HL-60 (cell line): ENCODE measurements at regions not wholly inside any gene's neighbourhood (a gene's known extent, or its start where the extent isn't known, plus 50 kb on each side); places are given as distances from the start of the nearest gene placed in this dataset.

ENCODE experiments used
- DNase-seq, 2 experiments: peaks; one replicate each; pipeline ENCODE4 v3.0.0-alpha.2; 2010 to 2020; ENCODE audit warnings: low read depth in 1 of 2, low spot score in 1 of 2
- H3K27ac ChIP-seq: fragments of 250-450 bp; sonication (Bioruptor Pico); replicated peaks from 2 replicates; pipeline ENCODE4 v1.5.1; 2020; ENCODE audit warnings: mild to moderate bottlenecking, moderate library complexity
- H3K27me3 ChIP-seq: fragments of 250-450 bp; sonication (Bioruptor Pico); 2 replicates; pipeline ENCODE4 v1.5.1; 2021; ENCODE audit warnings: mild to moderate bottlenecking, moderate library complexity; ENCODE audit not compliant: insufficient read depth, poor library complexity, severe bottlenecking
- H3K4me3 ChIP-seq: replicated peaks from 2 replicates; pipeline ENCODE4 v1.5.1; 2011; ENCODE audit warnings: mild to moderate bottlenecking, control low read depth, low read length; ENCODE audit not compliant: insufficient read depth
- GABPA ChIP-seq: IDR thresholded peaks from 2 replicates; pipeline ENCODE4 v1.6.1; 2012; ENCODE audit warnings: low read depth
- POLR2AphosphoS5 ChIP-seq: IDR thresholded peaks from 2 replicates; pipeline ENCODE4 v1.6.1; 2012; ENCODE audit warnings: low read depth
- REST ChIP-seq: IDR thresholded peaks from 2 replicates; pipeline ENCODE4 v1.6.1; 2012; ENCODE audit warnings: low read depth; ENCODE audit not compliant: insufficient replicate concordance
- SPI1 ChIP-seq: IDR thresholded peaks from 2 replicates; pipeline ENCODE4 v1.6.1; 2012; ENCODE audit warnings: low read depth, mild to moderate bottlenecking, borderline replicate concordance
- TF ChIP-seq, protein P1 (sequence below): IDR thresholded peaks from one replicate; pipeline ENCODE4 v1.5.1; 2011; ENCODE audit warnings: low read length, control low read depth, inconsistent platforms; ENCODE audit not compliant: insufficient read depth

- H3K4me3 ChIP-seq = no peak overlapping the region
- DNase-seq = no peak
- TF ChIP-seq SPI1 = no peak
- TF ChIP-seq GABPA = no peak
- no peak for TF ChIP-seq REST
- no peak for TF ChIP-seq POLR2AphosphoS5
- TF ChIP-seq, protein P1, sequence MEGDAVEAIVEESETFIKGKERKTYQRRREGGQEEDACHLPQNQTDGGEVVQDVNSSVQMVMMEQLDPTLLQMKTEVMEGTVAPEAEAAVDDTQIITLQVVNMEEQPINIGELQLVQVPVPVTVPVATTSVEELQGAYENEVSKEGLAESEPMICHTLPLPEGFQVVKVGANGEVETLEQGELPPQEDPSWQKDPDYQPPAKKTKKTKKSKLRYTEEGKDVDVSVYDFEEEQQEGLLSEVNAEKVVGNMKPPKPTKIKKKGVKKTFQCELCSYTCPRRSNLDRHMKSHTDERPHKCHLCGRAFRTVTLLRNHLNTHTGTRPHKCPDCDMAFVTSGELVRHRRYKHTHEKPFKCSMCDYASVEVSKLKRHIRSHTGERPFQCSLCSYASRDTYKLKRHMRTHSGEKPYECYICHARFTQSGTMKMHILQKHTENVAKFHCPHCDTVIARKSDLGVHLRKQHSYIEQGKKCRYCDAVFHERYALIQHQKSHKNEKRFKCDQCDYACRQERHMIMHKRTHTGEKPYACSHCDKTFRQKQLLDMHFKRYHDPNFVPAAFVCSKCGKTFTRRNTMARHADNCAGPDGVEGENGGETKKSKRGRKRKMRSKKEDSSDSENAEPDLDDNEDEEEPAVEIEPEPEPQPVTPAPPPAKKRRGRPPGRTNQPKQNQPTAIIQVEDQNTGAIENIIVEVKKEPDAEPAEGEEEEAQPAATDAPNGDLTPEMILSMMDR = no peak
These were observed 393.1 kb downstream of the FRK start for GRCh38 chr6:115667478-115668026.

GRCh38 chr6:115666997-115667396 is 393.7 kb downstream of the FRK start:
- H3K27me3 ChIP-seq = no peaks in the 10 kb centered on the region
- no peak overlapping the region for H3K27ac ChIP-seq
- H3K4me3 ChIP-seq = no peak overlapping the region
- no peak for TF ChIP-seq POLR2AphosphoS5
- TF ChIP-seq, protein P1 = no peak
- no peak for DNase-seq

More at GRCh38 chr6:115667478-115668026, 393.1 kb downstream of the FRK start:
- Histone ChIP-seq H3K27ac (no peak overlapping the region), H3K27me3 (no peaks in the 10 kb centered on the region)

- no peak for DNase-seq
- Histone ChIP-seq H3K27ac (no peak overlapping the region), H3K4me3 (no peak overlapping the region), H3K27me3 (no peaks in the 10 kb centered on the region)
- TF ChIP-seq POLR2AphosphoS5 (no peak), GABPA (no peak)
- TF ChIP-seq, protein P1 = no peak
These were observed 395.4 kb downstream of the FRK start for GRCh38 chr6:115665310-115665709.

DNA sequence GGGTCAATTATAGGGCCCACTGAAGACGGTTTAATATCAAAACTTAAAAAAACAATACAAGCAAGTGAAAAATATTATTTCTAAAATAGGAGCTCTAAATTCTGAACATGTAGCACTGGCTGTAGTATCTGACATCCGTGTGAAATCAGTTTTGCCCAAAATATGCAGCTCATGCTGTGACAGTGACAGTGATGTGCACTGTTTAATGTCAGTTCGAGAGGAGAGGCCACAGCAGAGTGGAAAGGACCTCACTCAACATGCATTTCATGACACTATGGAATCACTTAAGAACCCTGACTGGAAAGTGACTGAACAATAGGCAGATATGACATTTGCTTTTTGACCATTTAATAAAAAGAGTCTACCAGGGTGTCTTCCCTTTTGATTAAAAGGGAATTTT is 397.0 kb downstream of the FRK start:
- H3K4me3 ChIP-seq = no peak overlapping the region
- no peaks in the 10 kb centered on the region for H3K27me3 ChIP-seq
- H3K27ac ChIP-seq = no peak overlapping the region
- no peak for DNase-seq
- TF ChIP-seq SPI1 (no peak), GABPA (no peak), POLR2AphosphoS5 (no peak), REST (no peak)
- TF ChIP-seq, protein P1 = no peak
